OCI-LY7 (cell line): ENCODE measurements at regions not wholly inside any gene's neighbourhood (a gene's known extent, or its start where the extent isn't known, plus 50 kb on each side); places are given as distances from the start of the nearest gene placed in this dataset.

Experiments used
- BruUV-seq: library from RNA; stranded (reverse); fragments of 400-500 nt; replicated peaks from 2 replicates; lab custom pipeline; 2021; lab: Mats Ljungman, UMichigan
- CTCF ChIA-PET: fragments of 300-600 bp; sonication (Branson Sonifier 250); formaldehyde crosslinking; loops from one replicate; lab custom pipeline; 2022; ENCODE audit warnings: antibody characterized with exemption; ENCODE audit not compliant: unreplicated experiment; lab: Charles Lee
- POLR2A ChIA-PET: fragments of 300-600 bp; sonication (Branson Sonifier 250); formaldehyde crosslinking; loops from one replicate; lab custom pipeline; 2022; ENCODE audit warnings: antibody characterized with exemption; lab: Charles Lee
- DNase-seq: peaks from one replicate; pipeline ENCODE4 v3.0.0-alpha.2; 2015; ENCODE audit warnings: low spot score
- H2AFZ ChIP-seq: fragments of 200-600 bp; sonication (generic), shearing (Covaris generic); 2 replicates; pipeline ENCODE4 v1.6.1; 2014; ENCODE audit warnings: mild to moderate bottlenecking, antibody characterized with exemption, low read length, moderate library complexity
- H3K27ac ChIP-seq: fragments of 200-600 bp; sonication (generic); 2 replicates; pipeline ENCODE4 v1.5.1; 2014; ENCODE audit warnings: mixed run types, low read depth, mild to moderate bottlenecking, moderate library complexity, low read length, inconsistent platforms; ENCODE audit not compliant: poor library complexity, severe bottlenecking
- H3K36me3 ChIP-seq: fragments of 200-600 bp; sonication (generic); 2 replicates; pipeline ENCODE4 v1.6.1; 2014; ENCODE audit warnings: mild to moderate bottlenecking, antibody characterized with exemption, low read length, moderate library complexity, mixed read lengths; ENCODE audit not compliant: insufficient read depth
- H3K4me1 ChIP-seq: fragments of 200-600 bp; sonication (generic); 2 replicates; pipeline ENCODE4 v1.5.1; 2014; ENCODE audit warnings: mild to moderate bottlenecking, low read length; ENCODE audit not compliant: insufficient read depth, poor library complexity, severe bottlenecking
- H3K4me2 ChIP-seq: fragments of 200-600 bp; sonication (generic); 2 replicates; pipeline ENCODE4 v1.6.1; 2014; ENCODE audit warnings: mild to moderate bottlenecking, low read length
- H3K4me3 ChIP-seq: fragments of 200-600 bp; sonication (generic); 2 replicates; pipeline ENCODE4 v1.5.1; 2014; ENCODE audit warnings: mild to moderate bottlenecking, low read depth, low read length; ENCODE audit not compliant: poor library complexity, severe bottlenecking
- H3K79me2 ChIP-seq: fragments of 200-600 bp; sonication (generic); 2 replicates; pipeline ENCODE4 v1.6.1; 2016; ENCODE audit warnings: low read depth, mild to moderate bottlenecking, low read length, moderate library complexity, mixed read lengths; ENCODE audit not compliant: insufficient read depth
- H3K9me2 ChIP-seq: fragments of 200-600 bp; sonication (generic); 2 replicates; pipeline ENCODE4 v1.6.1; 2016; ENCODE audit warnings: mild to moderate bottlenecking, low read length, mixed read lengths; ENCODE audit not compliant: insufficient read depth
- H3K9me3 ChIP-seq: fragments of 200-600 bp; sonication (generic); 2 replicates; pipeline ENCODE4 v1.6.1; 2014; ENCODE audit warnings: mild to moderate bottlenecking, mixed run types, low read length, mixed read lengths
- H4K20me1 ChIP-seq: fragments of 200-600 bp; sonication (generic); 2 replicates; pipeline ENCODE4 v1.6.1; 2014; ENCODE audit warnings: mild to moderate bottlenecking, antibody characterized with exemption, low read length, moderate library complexity, mixed read lengths; ENCODE audit not compliant: insufficient read depth
- CTCF ChIP-seq: fragments of 200-600 bp; sonication (generic); conservative IDR thresholded peaks from 2 replicates; pipeline ENCODE4 v1.5.1; 2014; ENCODE audit warnings: mild to moderate bottlenecking, antibody characterized with exemption, low read length, moderate library complexity, mixed read lengths
- EZH2phosphoT487 ChIP-seq: fragments of 200-600 bp; sonication (generic); IDR thresholded peaks from 2 replicates; pipeline ENCODE4 v1.6.1; 2018; ENCODE audit warnings: low read depth, borderline replicate concordance, mild to moderate bottlenecking, mixed run types, antibody characterized with exemption, low read length, moderate library complexity, mixed read lengths
- intact Hi-C: fragments of 100-400 bp; cut with micrococcal nuclease; formaldehyde crosslinking; loops from one replicate; pipeline ENCODE4 v1.10.0; 2022; ENCODE audit not compliant: unreplicated experiment

- ChIA-PET POLR2A (no interaction called here), CTCF (no interaction called here)
- no peak for DNase-seq
- H3K79me2 ChIP-seq, result no peaks in the 10 kb centered on the region
- H3K9me3 ChIP-seq, result no peaks in the 10 kb centered on the region
- H3K9me2 ChIP-seq, result 0 out of 2 replicates have a peak, but pooled peaks cover 4% of the 10 kb centered on the region
- H3K4me1 ChIP-seq, result no peaks in the 10 kb centered on the region
- TF ChIP-seq EZH2phosphoT487 (no peak), CTCF (no peak)
- no peak overlapping the region for H2AFZ ChIP-seq
- BruUV-seq, result no TSS peak
- H3K4me2 ChIP-seq, result no peak overlapping the region
- intact Hi-C loops, result no loop called here
- no peaks in the 10 kb centered on the region for H3K36me3 ChIP-seq
- no peak overlapping the region for H3K4me3 ChIP-seq
- H4K20me1 ChIP-seq, result no peaks in the 10 kb centered on the region
- no peak overlapping the region for H3K27ac ChIP-seq
These were observed 833.6 kb upstream of the SOX9 start for GRCh38 chr17:71287071-71287823.

- Histone ChIP-seq H3K9me2 (no peaks in the 10 kb centered on the region), H3K27ac (no peak overlapping the region), H3K4me2 (no peak overlapping the region), H3K4me1 (no peaks in the 10 kb centered on the region), H3K79me2 (no peaks in the 10 kb centered on the region), H3K36me3 (no peaks in the 10 kb centered on the region), H3K4me3 (no peak overlapping the region), H2AFZ (no peak overlapping the region), H3K9me3 (no peaks in the 10 kb centered on the region), H4K20me1 (no peaks in the 10 kb centered on the region)
- ChIA-PET POLR2A (interaction anchor here (0.5 kb wide), 1 partner anchor 149 kb away, joined by 7 read pairs; no protein-coding TSS in a partner anchor), CTCF (no interaction called here)
- intact Hi-C loops, result no loop called here
- no peak for TF ChIP-seq CTCF
- TF ChIP-seq EZH2phosphoT487, result no peak
- no TSS peak for BruUV-seq
- no peak for DNase-seq
These were observed 828.8 kb upstream of the SOX9 start for GRCh38 chr17:71292006-71292405.

GRCh38 chr17:71296005-71296404, 824.8 kb upstream of the SOX9 start:
- intact Hi-C loops, result no loop called here
- BruUV-seq, result no TSS peak
- POLR2A ChIA-PET, result interaction anchor here (1.0 to 1.2 kb wide), 2 partner anchors 22 to 23 kb away, joined by 3 read pairs; no protein-coding TSS in a partner anchor

More at GRCh38 chr17:71296005-71296404, 824.8 kb upstream of the SOX9 start:
- H3K4me2 ChIP-seq, result no peak overlapping the region
- no peaks in the 10 kb centered on the region for H3K79me2 ChIP-seq
- no peaks in the 10 kb centered on the region for H3K4me1 ChIP-seq
- no peaks in the 10 kb centered on the region for H3K9me2 ChIP-seq
- H3K27ac ChIP-seq, result no peak overlapping the region
- H2AFZ ChIP-seq, result peak overlapping the region; percentile 10; the same call in 1 of the 2 replicates
- CTCF ChIA-PET, result no interaction called here
- no peak for TF ChIP-seq CTCF
- no peak for TF ChIP-seq EZH2phosphoT487
- no peaks in the 10 kb centered on the region for H3K9me3 ChIP-seq
- no peaks in the 10 kb centered on the region for H4K20me1 ChIP-seq
- no peaks in the 10 kb centered on the region for H3K36me3 ChIP-seq
- DNase-seq, result no peak
- H3K4me3 ChIP-seq, result no peak overlapping the region
